ENCODE measurements at regions not wholly inside any gene's neighbourhood (a gene's known extent, or its start where the extent isn't known, plus 50 kb on each side); places are given as distances from the start of the nearest gene placed in this dataset.
A peak's percentile ranks its signal among the peaks of the same experiment; 100 is the strongest.

GRCh38 chr9:108565651-108566378, 290.0 kb downstream of the ACTL7B start:
- TF ChIP-seq CTCF (IDR thresholded peaks at IDR 0.05) (peak; percentile 61 to 96 (median 89)), POLR2A (IDR thresholded peaks at IDR 0.05) (no peak)
